CD8-positive, alpha-beta memory T cell (primary cell): ENCODE measurements at regions not wholly inside any gene's neighbourhood (a gene's known extent, or its start where the extent isn't known, plus 50 kb on each side); places are given as distances from the start of the nearest gene placed in this dataset.
A peak's percentile ranks its signal among the peaks of the same experiment; 100 is the strongest.

Experiments
- CTCF ChIA-PET: fragments of 350-600 bp; sonication (Branson Sonifier 250); formaldehyde crosslinking; loops from one replicate; lab custom pipeline; 2021; ENCODE audit warnings: antibody characterized with exemption; lab: Charles Lee
- POLR2A ChIA-PET: fragments of 350-600 bp; sonication (Branson Sonifier 250); formaldehyde crosslinking; loops from one replicate; lab custom pipeline; 2021; ENCODE audit warnings: antibody characterized with exemption; lab: Charles Lee
- DNase-seq, 5 donors: peaks; one replicate each; pipeline versions ENCODE4 v3.0.0 to v3.0.0-alpha.2; 2020 to 2022; ENCODE audit warnings: mixed read lengths in 1 of 5
- H3K27ac ChIP-seq: one replicate; pipeline ENCODE4 v1.7.0; 2013; ENCODE audit warnings: low read depth, mild to moderate bottlenecking, low read length, moderate library complexity
- H3K27me3 ChIP-seq: 2 replicates; pipeline ENCODE4 v1.7.0; 2013; ENCODE audit warnings: low read length, mild to moderate bottlenecking; ENCODE audit not compliant: insufficient read depth, poor library complexity, severe bottlenecking
- H3K36me3 ChIP-seq: 2 replicates; pipeline ENCODE4 v1.7.0; 2013; ENCODE audit warnings: mild to moderate bottlenecking, low read length, moderate library complexity; ENCODE audit not compliant: insufficient read depth
- H3K4me1 ChIP-seq: 2 replicates; pipeline ENCODE4 v1.7.0; 2013; ENCODE audit warnings: mild to moderate bottlenecking, low read length, moderate library complexity; ENCODE audit not compliant: insufficient read depth
- H3K4me3 ChIP-seq: 2 replicates; pipeline ENCODE4 v1.7.0; 2013; ENCODE audit warnings: mild to moderate bottlenecking, low read length
- H3K9me3 ChIP-seq: 2 replicates; pipeline ENCODE4 v1.7.0; 2013; ENCODE audit warnings: mild to moderate bottlenecking, low read length
- H3K27ac Mint-ChIP-seq, 8 donors: one replicate each; pipeline ENCODE4 v1.8.0; 2020 to 2021; ENCODE audit warnings: mixed read lengths in 8 of 8, mild to moderate bottlenecking in 6 of 8, inconsistent platforms in 3 of 8, moderate library complexity in 3 of 8
- H3K27me3 Mint-ChIP-seq, 2 donors: one replicate each; pipeline ENCODE4 v1.8.0; 2020 to 2021; ENCODE audit warnings: mixed read lengths in 2 of 2, mild to moderate bottlenecking in 1 of 2, moderate library complexity in 1 of 2
- H3K36me3 Mint-ChIP-seq, 3 donors: one replicate each; pipeline ENCODE4 v1.8.0; 2020 to 2021; ENCODE audit warnings: mixed read lengths in 3 of 3, inconsistent platforms in 1 of 3, mild to moderate bottlenecking in 1 of 3
- H3K4me1 Mint-ChIP-seq, 3 donors: one replicate each; pipeline ENCODE4 v1.8.0; 2020 to 2021; ENCODE audit warnings: mixed read lengths in 3 of 3, inconsistent platforms in 1 of 3, mild to moderate bottlenecking in 1 of 3
- H3K4me3 Mint-ChIP-seq, 7 donors: one replicate each; pipeline ENCODE4 v1.8.0; 2020 to 2021; ENCODE audit warnings: mixed read lengths in 7 of 7, mild to moderate bottlenecking in 6 of 7, moderate library complexity in 4 of 7, inconsistent platforms in 2 of 7
- H3K9me3 Mint-ChIP-seq, 5 donors: one replicate each; pipeline ENCODE4 v1.8.0; 2020 to 2022; ENCODE audit warnings: mixed read lengths in 5 of 5, mild to moderate bottlenecking in 3 of 5, moderate library complexity in 2 of 5, inconsistent platforms in 1 of 5

DNA sequence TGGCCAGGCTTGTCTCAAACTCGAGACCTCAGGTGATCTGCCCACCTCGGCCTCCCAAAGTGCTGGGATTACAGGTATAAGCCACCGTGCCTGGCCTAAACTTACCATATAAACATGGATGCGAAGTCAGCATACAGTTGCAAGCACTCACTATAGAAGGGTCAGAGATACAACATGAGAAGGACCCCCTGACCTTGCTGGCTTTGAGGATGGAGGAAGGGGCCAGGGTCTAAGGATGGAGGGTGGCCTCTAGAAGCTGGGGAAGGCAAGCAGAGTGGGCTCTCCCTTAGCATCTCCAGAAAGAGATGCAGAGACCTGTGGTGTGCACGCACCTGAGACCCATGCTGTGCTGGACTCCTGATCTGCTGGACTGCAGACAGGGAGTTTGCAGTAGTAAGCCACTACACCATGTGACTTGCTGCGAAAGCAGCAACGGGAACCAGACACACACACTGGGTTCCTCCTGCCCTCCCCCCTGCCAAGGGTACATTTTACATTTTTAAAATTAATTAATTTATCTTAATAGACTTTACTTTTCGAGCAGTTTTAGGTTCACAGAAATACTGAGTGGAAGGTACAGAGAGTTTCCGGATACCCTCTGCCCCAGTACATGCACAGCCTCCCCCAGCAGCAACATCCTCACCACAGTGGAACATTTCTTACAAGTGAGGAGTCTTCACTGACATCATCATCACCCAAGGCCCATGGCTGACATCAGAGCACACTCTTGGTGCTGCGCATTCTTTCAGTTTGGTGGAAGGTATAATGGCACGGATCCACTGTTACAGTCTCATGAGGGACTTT, 170.1 kb upstream of the B3GAT1 start:
- Mint-ChIP-seq H3K9me3 (no peaks in the 10 kb centered on the region), H3K36me3 (no peaks in the 10 kb centered on the region), H3K4me3 (no peak overlapping the region), H3K27ac (no peak overlapping the region), H3K27me3 (peaks cover 15 to 54% of the 10 kb centered on the region in 2 donors), H3K4me1 (peaks cover 11 to 17% (median 15%) of the 10 kb centered on the region in 3 donors)
- no peaks in the 10 kb centered on the region for H3K4me1 ChIP-seq
- H3K36me3 ChIP-seq: no peaks in the 10 kb centered on the region
- no peak overlapping the region for H3K4me3 ChIP-seq
- H3K27ac ChIP-seq: no peak overlapping the region
- ChIA-PET CTCF (no interaction called here), POLR2A (no interaction called here)
- H3K9me3 ChIP-seq: no peaks in the 10 kb centered on the region
- H3K27me3 ChIP-seq: no peaks in the 10 kb centered on the region
- DNase-seq: no peak

DNA sequence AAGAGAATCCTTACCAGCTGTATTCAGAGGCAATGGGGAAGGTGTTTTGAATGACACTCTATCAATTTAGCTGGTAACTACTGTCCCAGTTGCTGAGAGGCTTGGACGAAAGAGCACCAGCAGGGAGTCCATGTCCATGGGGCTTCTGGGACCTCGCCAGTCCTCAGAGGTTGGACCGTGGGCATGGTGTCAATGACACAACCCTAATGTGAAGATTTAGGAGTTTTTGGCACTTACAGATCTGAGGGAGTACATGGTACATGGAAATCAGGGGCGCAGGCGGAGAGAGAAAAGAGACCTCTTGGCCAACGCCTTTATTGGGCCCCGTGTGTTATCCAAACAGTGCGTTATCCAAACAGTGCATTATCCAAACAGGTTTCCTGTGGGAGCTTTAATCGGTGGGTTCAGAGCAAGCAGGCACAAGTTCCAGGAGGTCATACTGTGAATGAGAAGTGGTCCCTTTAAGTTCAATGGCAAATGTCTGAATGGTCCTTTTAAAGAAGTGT, 169.1 kb upstream of the B3GAT1 start:
- Mint-ChIP-seq H3K4me1 (peaks cover 11 to 17% (median 15%) of the 10 kb centered on the region in 3 donors), H3K27me3 (peaks cover 8 to 52% of the 10 kb centered on the region in 2 donors), H3K27ac (no peak overlapping the region), H3K9me3 (no peaks in the 10 kb centered on the region), H3K36me3 (no peaks in the 10 kb centered on the region), H3K4me3 (no peak overlapping the region)
- DNase-seq: no peak
- no peak overlapping the region for H3K27ac ChIP-seq
- no peaks in the 10 kb centered on the region for H3K36me3 ChIP-seq
- CTCF ChIA-PET: no interaction called here
- POLR2A ChIA-PET: no interaction called here
- no peaks in the 10 kb centered on the region for H3K9me3 ChIP-seq
- no peak overlapping the region for H3K4me3 ChIP-seq
- no peaks in the 10 kb centered on the region for H3K4me1 ChIP-seq
- H3K27me3 ChIP-seq: no peaks in the 10 kb centered on the region

DNA sequence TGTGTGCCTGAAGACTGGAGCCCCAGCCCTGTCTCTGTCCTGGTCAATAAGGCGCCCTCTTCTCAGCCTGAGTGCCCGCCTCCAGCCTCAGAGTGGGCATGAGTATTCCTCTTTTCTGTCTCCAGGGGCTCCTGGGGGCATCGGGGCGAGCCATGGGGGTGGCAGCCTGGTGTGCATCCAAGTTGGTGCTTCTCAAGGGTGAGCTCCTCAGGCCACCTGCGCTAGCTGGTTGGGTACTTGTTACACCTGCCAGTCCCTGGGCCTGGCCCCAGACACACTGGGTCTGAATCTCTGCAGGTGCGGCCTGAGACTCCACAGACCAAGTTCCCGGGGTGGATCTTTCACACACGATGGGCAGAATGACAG, 168.6 kb upstream of the B3GAT1 start:
- Mint-ChIP-seq H3K4me1 (peaks cover 11 to 17% (median 15%) of the 10 kb centered on the region in 3 donors), H3K27ac (no peak overlapping the region), H3K36me3 (no peaks in the 10 kb centered on the region), H3K9me3 (no peaks in the 10 kb centered on the region), H3K27me3 (peaks cover 8 to 55% of the 10 kb centered on the region in 2 donors), H3K4me3 (no peak overlapping the region)
- Histone ChIP-seq H3K4me1 (no peaks in the 10 kb centered on the region), H3K4me3 (no peak overlapping the region), H3K9me3 (no peaks in the 10 kb centered on the region), H3K27me3 (no peaks in the 10 kb centered on the region), H3K36me3 (no peaks in the 10 kb centered on the region), H3K27ac (no peak overlapping the region)
- DNase-seq: no peak
- CTCF ChIA-PET: no interaction called here
- POLR2A ChIA-PET: no interaction called here

DNA sequence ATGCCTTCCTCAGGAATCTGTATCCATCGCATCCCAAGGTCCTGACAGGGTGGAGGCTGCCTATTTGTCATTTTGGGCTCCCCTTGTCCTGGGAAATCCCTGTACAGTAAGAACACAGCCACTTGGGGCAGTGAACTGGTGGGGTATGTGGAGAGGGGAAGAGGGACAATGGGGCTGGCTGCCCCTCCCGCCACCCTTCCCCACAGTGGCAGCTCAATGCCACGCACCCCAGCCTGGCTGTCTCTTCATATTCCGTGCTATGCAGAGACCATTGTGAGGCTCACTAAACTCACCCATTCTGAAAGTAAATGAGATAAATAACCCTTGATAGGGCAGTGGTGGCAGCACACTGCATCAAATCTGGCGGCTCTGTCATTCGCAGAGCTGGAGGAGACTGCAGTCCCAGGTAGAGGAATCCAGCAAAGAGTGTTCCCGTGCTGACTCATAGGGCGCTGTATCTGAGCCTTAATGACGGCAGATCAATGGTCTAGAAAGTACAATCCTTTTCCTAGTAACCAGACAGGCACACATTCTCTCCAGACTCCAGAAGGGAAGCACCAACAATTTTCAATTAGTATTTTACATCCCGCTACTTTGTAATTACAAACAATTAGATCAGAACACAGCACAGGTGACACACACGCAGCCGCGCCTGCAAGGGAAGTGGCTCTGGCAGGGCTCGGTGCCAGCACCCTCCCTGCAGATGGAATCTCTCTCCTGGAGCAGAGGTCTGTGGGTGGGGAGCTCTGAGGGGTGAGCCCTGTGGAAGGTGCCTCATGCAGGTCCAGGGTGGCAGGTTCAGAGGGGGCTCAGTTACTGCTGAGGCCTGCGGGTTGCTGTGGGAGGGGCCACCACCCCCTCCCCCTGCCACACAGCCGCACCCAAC, 167.9 kb upstream of the B3GAT1 start:
- Mint-ChIP-seq H3K27me3 (peaks cover 4 to 55% of the 10 kb centered on the region in 2 donors), H3K27ac (peak overlapping the region in 1 of 8 donors; percentile 22), H3K4me1 (peaks cover 11 to 17% (median 15%) of the 10 kb centered on the region in 3 donors), H3K9me3 (no peaks in the 10 kb centered on the region), H3K4me3 (no peak overlapping the region), H3K36me3 (no peaks in the 10 kb centered on the region)
- no peak overlapping the region for H3K4me3 ChIP-seq
- no peak overlapping the region for H3K27ac ChIP-seq
- no peaks in the 10 kb centered on the region for H3K4me1 ChIP-seq
- no peaks in the 10 kb centered on the region for H3K27me3 ChIP-seq
- no peaks in the 10 kb centered on the region for H3K36me3 ChIP-seq
- no peaks in the 10 kb centered on the region for H3K9me3 ChIP-seq
- no peak for DNase-seq
- ChIA-PET POLR2A (no interaction called here), CTCF (no interaction called here)

DNA sequence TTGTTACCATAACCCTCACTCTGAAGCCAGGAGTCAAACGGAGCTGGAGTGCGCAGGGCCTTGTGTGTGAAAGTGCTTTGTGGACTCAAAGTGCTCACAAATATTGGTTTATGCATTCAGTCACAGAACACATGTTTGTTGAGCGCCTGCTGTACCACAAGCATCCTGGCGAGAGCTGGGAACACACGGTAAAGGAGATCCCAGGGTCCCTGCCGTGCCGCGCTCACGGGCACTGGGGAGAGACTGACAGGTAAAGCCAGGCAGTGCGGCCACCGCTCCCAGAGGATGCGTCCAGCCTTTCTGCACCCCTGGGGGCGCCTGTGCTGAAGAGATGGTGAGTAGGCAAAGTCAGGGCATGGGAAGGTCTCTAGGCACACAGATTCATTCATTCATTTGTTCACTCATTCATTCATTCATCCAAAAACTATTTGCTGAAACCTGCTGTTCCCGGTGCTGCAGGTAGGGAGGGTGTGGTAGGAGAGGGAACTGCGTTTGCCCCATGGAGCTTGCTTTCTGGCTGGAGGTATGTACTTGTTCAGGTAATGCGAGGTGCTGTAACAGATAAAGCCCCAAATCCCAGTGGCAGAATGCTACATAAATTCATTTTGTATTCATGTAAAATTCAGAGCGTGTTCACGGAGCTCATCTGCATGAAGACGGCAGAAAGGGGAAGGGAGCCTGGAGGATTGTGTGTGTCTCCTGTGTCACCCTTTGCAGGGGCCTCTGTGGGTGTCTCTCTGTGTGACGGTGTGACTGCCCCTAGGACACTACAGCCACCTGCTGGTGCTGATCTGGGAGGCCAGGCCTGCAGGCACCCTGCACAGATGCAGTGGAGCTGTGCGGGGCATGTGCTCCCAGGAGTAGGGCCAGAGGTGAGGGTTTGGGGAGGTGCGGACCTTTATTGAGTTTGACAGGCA, 167.0 kb upstream of the B3GAT1 start:
- POLR2A ChIA-PET: no interaction called here
- Histone ChIP-seq H3K4me3 (no peak overlapping the region), H3K36me3 (no peaks in the 10 kb centered on the region), H3K9me3 (no peaks in the 10 kb centered on the region), H3K27ac (no peak overlapping the region), H3K4me1 (no peaks in the 10 kb centered on the region), H3K27me3 (no peaks in the 10 kb centered on the region)
- H3K27me3 Mint-ChIP-seq: peaks cover 2 to 55% of the 10 kb centered on the region in 2 donors
- no peak for DNase-seq
- H3K4me3 Mint-ChIP-seq: no peak overlapping the region
- H3K9me3 Mint-ChIP-seq: no peaks in the 10 kb centered on the region
- CTCF ChIA-PET: no interaction called here
- H3K27ac Mint-ChIP-seq: no peak overlapping the region
- peaks cover 11 to 16% (median 15%) of the 10 kb centered on the region in 3 donors for H3K4me1 Mint-ChIP-seq
- no peaks in the 10 kb centered on the region for H3K36me3 Mint-ChIP-seq

GRCh38 chr11:134577751-134578395, 165.8 kb upstream of the B3GAT1 start:
- Mint-ChIP-seq H3K27ac (no peak overlapping the region), H3K4me1 (peaks cover 0 to 5% (median 3%) of the 10 kb centered on the region in 3 donors), H3K27me3 (peaks cover 0 to 56% of the 10 kb centered on the region in 2 donors), H3K36me3 (no peaks in the 10 kb centered on the region), H3K4me3 (no peak overlapping the region), H3K9me3 (no peaks in the 10 kb centered on the region)
- H3K36me3 ChIP-seq: no peaks in the 10 kb centered on the region
- no peaks in the 10 kb centered on the region for H3K4me1 ChIP-seq
- H3K9me3 ChIP-seq: no peaks in the 10 kb centered on the region
- DNase-seq: no peak
- no peak overlapping the region for H3K4me3 ChIP-seq
- H3K27me3 ChIP-seq: no peaks in the 10 kb centered on the region
- POLR2A ChIA-PET: no interaction called here
- H3K27ac ChIP-seq: no peak overlapping the region
- CTCF ChIA-PET: no interaction called here

GRCh38 chr11:134576721-134577171, 164.7 kb upstream of the B3GAT1 start:
- no peaks in the 10 kb centered on the region for H3K27me3 ChIP-seq
- H3K27ac Mint-ChIP-seq: no peak overlapping the region
- no peak overlapping the region for H3K4me3 ChIP-seq
- H3K27ac ChIP-seq: no peak overlapping the region
- no peak overlapping the region for H3K4me3 Mint-ChIP-seq
- H3K36me3 ChIP-seq: no peaks in the 10 kb centered on the region
- DNase-seq: no peak
- no peaks in the 10 kb centered on the region for H3K4me1 Mint-ChIP-seq
- H3K4me1 ChIP-seq: no peaks in the 10 kb centered on the region
- ChIA-PET CTCF (no interaction called here), POLR2A (no interaction called here)
- H3K36me3 Mint-ChIP-seq: no peaks in the 10 kb centered on the region
- no peaks in the 10 kb centered on the region for H3K9me3 Mint-ChIP-seq
- H3K27me3 Mint-ChIP-seq: peaks cover 0 to 56% of the 10 kb centered on the region in 2 donors
- no peaks in the 10 kb centered on the region for H3K9me3 ChIP-seq
